K562 (cell line): ENCODE measurements at regions not wholly inside any gene's neighbourhood (a gene's known extent, or its start where the extent isn't known, plus 50 kb on each side); places are given as distances from the start of the nearest gene placed in this dataset.

Experiments
- BCL6 ChIP-seq: fragments of 250-450 bp; sonication (Bioruptor Pico); IDR thresholded peaks from 2 replicates; pipeline ENCODE4 v1.4.0; 2020
- CHD4 ChIP-seq: fragments of 200-600 bp; sonication (generic); IDR thresholded peaks from 3 replicates; pipeline ENCODE4 v1.6.1; 2012; ENCODE audit warnings: low read depth, mild to moderate bottlenecking, mixed read lengths, low read length, inconsistent platforms; ENCODE audit not compliant: insufficient read depth, insufficient replicate concordance, poor library complexity, severe bottlenecking
- CREB1 ChIP-seq, 2 experiments: sonication (generic) in 1 of 2; formaldehyde crosslinking in 1 of 2; IDR thresholded peaks; 2 replicates each; pipeline versions ENCODE4 v1.6.1 to v1.8.0; 2012 to 2022; ENCODE audit warnings: inconsistent platforms in 1 of 2, mild to moderate bottlenecking in 1 of 2, missing genetic modification reagents in 1 of 2, moderate library complexity in 1 of 2
- CREM ChIP-seq: IDR thresholded peaks from 2 replicates; pipeline ENCODE4 v1.6.1; 2014; ENCODE audit warnings: antibody characterized with exemption, low read depth
- GTF2F1 ChIP-seq: IDR thresholded peaks from 2 replicates; pipeline ENCODE4 v1.6.1; 2011; ENCODE audit warnings: low read depth, low read length, improper control_type of control experiment
- HNRNPUL1 ChIP-seq: fragments of 200-400 bp; formaldehyde crosslinking; IDR thresholded peaks from 2 replicates; pipeline ENCODE4 v1.6.1; 2017; ENCODE audit warnings: low read length
- L3MBTL2 ChIP-seq: fragments of 450-650 bp; IDR thresholded peaks from 2 replicates; pipeline ENCODE4 v1.6.1; 2016; ENCODE audit warnings: mild to moderate bottlenecking, moderate library complexity
- PHF8 ChIP-seq: fragments of 200-600 bp; sonication (generic); IDR thresholded peaks from 2 replicates; pipeline ENCODE4 v1.6.1; 2012; ENCODE audit warnings: mixed run types, mild to moderate bottlenecking, inconsistent platforms, low read length, moderate library complexity, borderline replicate concordance
- POLR2AphosphoS2 ChIP-seq: IDR thresholded peaks from 2 replicates; pipeline ENCODE4 v1.6.1; 2012; ENCODE audit warnings: low read length, improper control_type of control experiment
- SMARCC2 ChIP-seq: fragments of 450-650 bp; IDR thresholded peaks from 2 replicates; pipeline ENCODE4 v1.6.1; 2017; ENCODE audit warnings: antibody characterized with exemption, moderate library complexity, mild to moderate bottlenecking, low read depth
- SOX6 ChIP-seq: fragments of 450-650 bp; IDR thresholded peaks from 2 replicates; pipeline ENCODE4 v1.6.1; 2014; ENCODE audit warnings: mild to moderate bottlenecking
- TEAD4 ChIP-seq, 2 experiments: sonication (generic) in 1 of 2; formaldehyde crosslinking in 1 of 2; IDR thresholded peaks; 2 replicates each; pipeline versions ENCODE4 v1.6.1 to v1.8.0; 2012 to 2022; ENCODE audit warnings: borderline replicate concordance in 1 of 2, inconsistent platforms in 1 of 2, low read length in 1 of 2, mild to moderate bottlenecking in 1 of 2, missing genetic modification reagents in 1 of 2
- TF ChIP-seq, protein P1 (sequence below), 2 experiments: IDR thresholded peaks; 2 replicates each; pipeline ENCODE4 v1.6.1; 2012; ENCODE audit warnings: improper control_type of control experiment in 2 of 2, low read depth in 2 of 2, low read length in 2 of 2, borderline replicate concordance in 1 of 2
- TF ChIP-seq, protein P2 (sequence below): sonication (generic); formaldehyde crosslinking; IDR thresholded peaks from 2 replicates; pipeline ENCODE4 v1.8.0; 2022; ENCODE audit warnings: missing genetic modification reagents, mild to moderate bottlenecking, moderate library complexity, borderline replicate concordance
- TF ChIP-seq, protein P3 (sequence below): sonication (generic); formaldehyde crosslinking; IDR thresholded peaks from 2 replicates; pipeline ENCODE4 v1.8.0; 2023; ENCODE audit warnings: mild to moderate bottlenecking, missing genetic modification reagents

DNA sequence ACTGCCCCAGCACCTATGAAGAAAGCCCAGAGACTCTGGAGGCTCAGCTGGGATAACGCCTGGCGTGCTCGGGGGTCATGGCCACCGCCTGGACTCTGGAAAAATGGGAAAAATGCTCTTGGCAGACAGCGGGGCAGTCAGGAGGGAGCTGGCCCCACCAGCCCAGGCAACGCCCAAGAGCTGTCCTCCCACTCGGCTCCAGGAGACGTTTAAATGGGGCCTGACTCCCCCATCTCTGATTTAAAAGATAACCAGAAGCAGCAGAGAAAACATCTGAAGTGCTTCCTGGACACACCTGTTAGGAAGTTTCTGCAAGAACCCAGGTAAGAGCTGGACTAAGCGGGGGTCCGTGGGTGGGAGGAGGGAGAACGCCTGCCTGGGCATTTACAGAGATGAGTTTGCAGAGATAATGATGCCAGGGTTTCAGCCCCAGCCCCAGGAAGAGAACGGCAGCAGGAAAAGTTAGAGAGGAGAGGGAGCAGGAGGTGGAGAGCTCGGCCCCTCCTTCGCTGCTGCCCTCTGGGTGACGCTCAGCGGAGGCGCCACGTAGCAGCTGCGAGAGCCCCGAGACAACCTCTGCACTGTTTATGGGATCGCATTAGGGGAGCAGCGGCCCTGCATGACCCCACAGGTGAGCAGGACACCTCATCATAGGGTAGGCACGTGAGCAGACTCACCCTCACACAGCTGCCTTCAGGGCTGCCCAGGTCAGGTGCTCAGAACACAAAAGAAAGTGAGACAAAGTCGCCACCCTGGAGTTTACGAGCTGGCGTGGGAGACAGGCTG, 83.5 kb upstream of the INSIG1 start (continued):
- no peak for TF ChIP-seq GTF2F1
- TF ChIP-seq, protein P1, sequence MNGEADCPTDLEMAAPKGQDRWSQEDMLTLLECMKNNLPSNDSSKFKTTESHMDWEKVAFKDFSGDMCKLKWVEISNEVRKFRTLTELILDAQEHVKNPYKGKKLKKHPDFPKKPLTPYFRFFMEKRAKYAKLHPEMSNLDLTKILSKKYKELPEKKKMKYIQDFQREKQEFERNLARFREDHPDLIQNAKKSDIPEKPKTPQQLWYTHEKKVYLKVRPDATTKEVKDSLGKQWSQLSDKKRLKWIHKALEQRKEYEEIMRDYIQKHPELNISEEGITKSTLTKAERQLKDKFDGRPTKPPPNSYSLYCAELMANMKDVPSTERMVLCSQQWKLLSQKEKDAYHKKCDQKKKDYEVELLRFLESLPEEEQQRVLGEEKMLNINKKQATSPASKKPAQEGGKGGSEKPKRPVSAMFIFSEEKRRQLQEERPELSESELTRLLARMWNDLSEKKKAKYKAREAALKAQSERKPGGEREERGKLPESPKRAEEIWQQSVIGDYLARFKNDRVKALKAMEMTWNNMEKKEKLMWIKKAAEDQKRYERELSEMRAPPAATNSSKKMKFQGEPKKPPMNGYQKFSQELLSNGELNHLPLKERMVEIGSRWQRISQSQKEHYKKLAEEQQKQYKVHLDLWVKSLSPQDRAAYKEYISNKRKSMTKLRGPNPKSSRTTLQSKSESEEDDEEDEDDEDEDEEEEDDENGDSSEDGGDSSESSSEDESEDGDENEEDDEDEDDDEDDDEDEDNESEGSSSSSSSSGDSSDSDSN (IDR thresholded peaks at IDR 0.05; ENCODE audit: borderline replicate concordance in 1 of 2, low read depth in 2 of 2, low read length in 2 of 2) = 0 out of 4 replicates have a peak, but pooled peaks of 1 of the 2 experiments have one; percentile 13
- peak; percentile 38 for TF ChIP-seq CHD4
- TF ChIP-seq, protein P2, sequence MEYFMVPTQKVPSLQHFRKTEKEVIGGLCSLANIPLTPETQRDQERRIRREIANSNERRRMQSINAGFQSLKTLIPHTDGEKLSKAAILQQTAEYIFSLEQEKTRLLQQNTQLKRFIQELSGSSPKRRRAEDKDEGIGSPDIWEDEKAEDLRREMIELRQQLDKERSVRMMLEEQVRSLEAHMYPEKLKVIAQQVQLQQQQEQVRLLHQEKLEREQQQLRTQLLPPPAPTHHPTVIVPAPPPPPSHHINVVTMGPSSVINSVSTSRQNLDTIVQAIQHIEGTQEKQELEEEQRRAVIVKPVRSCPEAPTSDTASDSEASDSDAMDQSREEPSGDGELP (CRISPR knock-in tag) = peak; percentile 44; the same call in 1 of the 2 replicates
- TF ChIP-seq SOX6 = peak; percentile 8; the same call in 1 of the 2 replicates
- peak; percentile 27; the same call in 1 of the 2 replicates for TF ChIP-seq L3MBTL2
- peak; percentile 13; the same call in 1 of the 2 replicates for TF ChIP-seq TEAD4 (IDR thresholded peaks at IDR 0.05; ENCODE audit: low read length)
- no peak for TF ChIP-seq TEAD4 (CRISPR knock-in tag; IDR thresholded peaks at IDR 0.05; ENCODE audit: borderline replicate concordance)
- peak; percentile 36; the same call in 1 of the 2 replicates for TF ChIP-seq CREB1 (IDR thresholded peaks at IDR 0.05)
- peak; percentile 60; the same call in 1 of the 2 replicates for TF ChIP-seq CREB1 (CRISPR knock-in tag; IDR thresholded peaks at IDR 0.05)
- TF ChIP-seq SMARCC2 = peak; percentile 48; the same call in 1 of the 2 replicates
- TF ChIP-seq PHF8 = peak; percentile 36; the same call in 1 of the 2 replicates
- no peak for TF ChIP-seq HNRNPUL1
- peak; percentile 40; the same call in 1 of the 2 replicates for TF ChIP-seq POLR2AphosphoS2
- TF ChIP-seq CREM = peak; percentile 76
- TF ChIP-seq, protein P3, sequence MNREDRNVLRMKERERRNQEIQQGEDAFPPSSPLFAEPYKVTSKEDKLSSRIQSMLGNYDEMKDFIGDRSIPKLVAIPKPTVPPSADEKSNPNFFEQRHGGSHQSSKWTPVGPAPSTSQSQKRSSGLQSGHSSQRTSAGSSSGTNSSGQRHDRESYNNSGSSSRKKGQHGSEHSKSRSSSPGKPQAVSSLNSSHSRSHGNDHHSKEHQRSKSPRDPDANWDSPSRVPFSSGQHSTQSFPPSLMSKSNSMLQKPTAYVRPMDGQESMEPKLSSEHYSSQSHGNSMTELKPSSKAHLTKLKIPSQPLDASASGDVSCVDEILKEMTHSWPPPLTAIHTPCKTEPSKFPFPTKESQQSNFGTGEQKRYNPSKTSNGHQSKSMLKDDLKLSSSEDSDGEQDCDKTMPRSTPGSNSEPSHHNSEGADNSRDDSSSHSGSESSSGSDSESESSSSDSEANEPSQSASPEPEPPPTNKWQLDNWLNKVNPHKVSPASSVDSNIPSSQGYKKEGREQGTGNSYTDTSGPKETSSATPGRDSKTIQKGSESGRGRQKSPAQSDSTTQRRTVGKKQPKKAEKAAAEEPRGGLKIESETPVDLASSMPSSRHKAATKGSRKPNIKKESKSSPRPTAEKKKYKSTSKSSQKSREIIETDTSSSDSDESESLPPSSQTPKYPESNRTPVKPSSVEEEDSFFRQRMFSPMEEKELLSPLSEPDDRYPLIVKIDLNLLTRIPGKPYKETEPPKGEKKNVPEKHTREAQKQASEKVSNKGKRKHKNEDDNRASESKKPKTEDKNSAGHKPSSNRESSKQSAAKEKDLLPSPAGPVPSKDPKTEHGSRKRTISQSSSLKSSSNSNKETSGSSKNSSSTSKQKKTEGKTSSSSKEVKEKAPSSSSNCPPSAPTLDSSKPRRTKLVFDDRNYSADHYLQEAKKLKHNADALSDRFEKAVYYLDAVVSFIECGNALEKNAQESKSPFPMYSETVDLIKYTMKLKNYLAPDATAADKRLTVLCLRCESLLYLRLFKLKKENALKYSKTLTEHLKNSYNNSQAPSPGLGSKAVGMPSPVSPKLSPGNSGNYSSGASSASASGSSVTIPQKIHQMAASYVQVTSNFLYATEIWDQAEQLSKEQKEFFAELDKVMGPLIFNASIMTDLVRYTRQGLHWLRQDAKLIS = peak; percentile 64; the same call in 1 of the 2 replicates
- TF ChIP-seq BCL6 (CRISPR knock-in tag) = no peak
